ENCODE measurements at regions not wholly inside any gene's neighbourhood (a gene's known extent, or its start where the extent isn't known, plus 50 kb on each side); places are given as distances from the start of the nearest gene placed in this dataset.

DNA sequence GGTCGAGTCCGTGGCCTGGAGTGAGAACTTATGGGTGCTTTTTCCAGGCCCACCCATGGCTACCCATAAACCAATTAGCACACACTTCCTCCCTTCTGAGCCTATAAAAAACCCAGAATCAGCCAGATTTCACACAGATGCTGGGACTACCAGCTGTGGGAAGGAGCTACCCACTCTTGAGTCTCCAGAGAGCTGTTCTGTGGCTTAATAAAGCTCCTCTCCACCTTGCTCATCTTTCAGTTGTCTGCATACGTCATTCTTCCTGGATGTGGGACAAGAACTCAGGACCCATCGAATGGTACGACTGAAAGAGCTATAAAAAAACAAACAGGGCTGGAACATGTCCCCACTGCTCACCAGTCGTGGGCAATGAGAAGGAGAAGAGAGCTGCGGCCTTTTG is 555.4 kb upstream of the CCDC54 start:
- no peak overlapping the region for H2AK5ac ChIP-seq (ENCODE audit: low read length)
- no peak for DNase-seq
- no peak overlapping the region for H3K4me3 ChIP-seq (ENCODE audit: low read depth, low read length)
- no peak overlapping the region for H3K23ac ChIP-seq (ENCODE audit: low read length)
- no peak overlapping the region for H2BK5ac ChIP-seq (ENCODE audit: low read depth, low read length, poor library complexity)
- no peak overlapping the region for H2BK12ac ChIP-seq (ENCODE audit: low read length)
- no peak overlapping the region for H2BK120ac ChIP-seq (ENCODE audit: insufficient read depth, low read length, poor library complexity)
- H4K12ac ChIP-seq (ENCODE audit: low read depth, low read length), result no peak overlapping the region
- no peaks in the 10 kb centered on the region for H3K36me3 ChIP-seq (ENCODE audit: control insufficient read depth in 1 of 2, insufficient read depth in 2 of 2, low read length in 2 of 2)
- H3K27me3 ChIP-seq (ENCODE audit: insufficient read depth, low read length), result no peaks in the 10 kb centered on the region
- peaks cover 2% of the 10 kb centered on the region for H3K9me3 ChIP-seq (ENCODE audit: insufficient read depth, low read depth, low read length)
- H4K8ac ChIP-seq (ENCODE audit: low read depth, low read length), result no peak overlapping the region
- H3K4me2 ChIP-seq (ENCODE audit: low read length), result no peak overlapping the region
- H3K9ac ChIP-seq (ENCODE audit: low read length), result no peak overlapping the region
- no peak overlapping the region for H4K91ac ChIP-seq (ENCODE audit: low read depth, low read length)
- no CpG with 5 or more reads among the region's 7 CpGs for WGBS (ENCODE audit: extremely low coverage, insufficient coverage, insufficient read length)
- no peak overlapping the region for H3K18ac ChIP-seq (ENCODE audit: low read length)
- no peak overlapping the region for H3K4ac ChIP-seq (ENCODE audit: low read depth, low read length)
- no peak overlapping the region for H3K27ac ChIP-seq (ENCODE audit: low read depth, low read length)
- no peaks in the 10 kb centered on the region for H3K79me2 ChIP-seq (ENCODE audit: control insufficient read depth, insufficient read depth, low read length, poor library complexity)
- peaks cover 4% of the 10 kb centered on the region for H3K79me1 ChIP-seq (ENCODE audit: low read length)
- no peak overlapping the region for H3K14ac ChIP-seq (ENCODE audit: low read length)
- H3K4me1 ChIP-seq (ENCODE audit: control insufficient read depth in 1 of 2, insufficient read depth in 2 of 2, low read length in 2 of 2), result peaks cover 0 to 8% of the 10 kb centered on the region in 2 experiments
- no peak overlapping the region for H2AFZ ChIP-seq (ENCODE audit: insufficient read depth, low read length, poor library complexity)

DNA sequence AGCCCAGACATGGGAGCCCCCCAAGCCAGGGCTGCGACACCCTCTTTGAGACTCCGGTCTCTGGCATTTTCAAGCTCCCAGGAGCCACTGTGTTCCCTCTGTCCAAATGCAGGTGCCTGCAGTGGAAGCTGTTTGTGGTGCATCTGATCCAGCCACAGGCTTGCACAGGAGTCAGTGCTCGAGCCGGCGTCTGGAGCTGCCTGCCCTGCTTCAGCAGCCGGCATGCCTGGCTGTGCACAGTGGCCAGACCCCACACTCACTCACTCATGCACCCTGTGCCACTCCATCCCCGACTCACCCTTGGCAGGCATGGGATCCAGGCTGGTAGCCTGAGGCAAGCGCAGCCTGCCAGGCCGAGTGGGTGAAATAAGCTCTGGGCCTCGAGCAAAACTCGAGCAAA is 555.0 kb upstream of the CCDC54 start:
- no peak for DNase-seq
- Histone ChIP-seq H2BK12ac (ENCODE audit: low read length) (no peak overlapping the region), H3K23ac (ENCODE audit: low read length) (no peak overlapping the region), H4K91ac (ENCODE audit: low read depth, low read length) (peak overlapping the region; percentile 8), H2BK120ac (ENCODE audit: insufficient read depth, low read length, poor library complexity) (no peak overlapping the region), H3K36me3 (ENCODE audit: control insufficient read depth in 1 of 2, insufficient read depth in 2 of 2, low read length in 2 of 2) (no peaks in the 10 kb centered on the region), H3K9me3 (ENCODE audit: insufficient read depth, low read depth, low read length) (peaks cover 2% of the 10 kb centered on the region), H4K8ac (ENCODE audit: low read depth, low read length) (no peak overlapping the region), H3K4ac (ENCODE audit: low read depth, low read length) (no peak overlapping the region), H3K27ac (ENCODE audit: low read depth, low read length) (no peak overlapping the region), H3K4me2 (ENCODE audit: low read length) (no peak overlapping the region), H3K18ac (ENCODE audit: low read length) (no peak overlapping the region), H2AK5ac (ENCODE audit: low read length) (peak overlapping the region; percentile 97), H3K79me2 (ENCODE audit: control insufficient read depth, insufficient read depth, low read length, poor library complexity) (no peaks in the 10 kb centered on the region), H4K12ac (ENCODE audit: low read depth, low read length) (no peak overlapping the region), H3K9ac (ENCODE audit: low read length) (no peak overlapping the region), H2AFZ (ENCODE audit: insufficient read depth, low read length, poor library complexity) (no peak overlapping the region), H3K79me1 (ENCODE audit: low read length) (peaks cover 4% of the 10 kb centered on the region), H3K4me1 (ENCODE audit: control insufficient read depth in 1 of 2, insufficient read depth in 2 of 2, low read length in 2 of 2) (peaks cover 0 to 9% of the 10 kb centered on the region in 2 experiments), H2BK5ac (ENCODE audit: low read depth, low read length, poor library complexity) (no peak overlapping the region), H3K4me3 (ENCODE audit: low read depth, low read length) (no peak overlapping the region), H3K14ac (ENCODE audit: low read length) (peak overlapping the region; percentile 62), H3K27me3 (ENCODE audit: insufficient read depth, low read length) (no peaks in the 10 kb centered on the region)
- no CpG with 5 or more reads among the region's 11 CpGs for WGBS (ENCODE audit: extremely low coverage, insufficient coverage, insufficient read length)

DNA sequence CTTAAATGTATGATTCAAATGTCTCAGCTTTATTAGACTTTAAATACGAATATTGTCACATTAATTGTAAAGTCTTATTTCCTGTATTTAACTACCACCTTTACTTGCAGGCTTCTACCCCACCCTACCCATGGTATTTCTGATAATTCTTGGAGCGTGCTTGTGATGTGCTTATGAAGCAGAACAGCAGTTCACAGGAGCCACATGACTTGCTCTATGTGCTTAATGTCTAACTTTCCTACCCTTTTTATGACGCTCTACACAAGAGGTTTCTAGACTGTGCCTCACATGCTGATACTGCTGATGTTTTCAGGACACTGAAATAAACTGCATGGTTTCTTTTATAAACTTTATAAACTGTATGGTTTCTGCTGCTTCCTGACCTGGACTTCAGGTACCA is 553.5 kb upstream of the CCDC54 start:
- no peaks in the 10 kb centered on the region for H3K79me2 ChIP-seq (ENCODE audit: control insufficient read depth, insufficient read depth, low read length, poor library complexity)
- H3K36me3 ChIP-seq (ENCODE audit: control insufficient read depth in 1 of 2, insufficient read depth in 2 of 2, low read length in 2 of 2), result no peaks in the 10 kb centered on the region
- H3K79me1 ChIP-seq (ENCODE audit: low read length), result peaks cover 7% of the 10 kb centered on the region
- no peak overlapping the region for H3K4me2 ChIP-seq (ENCODE audit: low read length)
- no peak overlapping the region for H2BK12ac ChIP-seq (ENCODE audit: low read length)
- H4K12ac ChIP-seq (ENCODE audit: low read depth, low read length), result no peak overlapping the region
- no peak overlapping the region for H4K91ac ChIP-seq (ENCODE audit: low read depth, low read length)
- H4K8ac ChIP-seq (ENCODE audit: low read depth, low read length), result no peak overlapping the region
- H3K23ac ChIP-seq (ENCODE audit: low read length), result no peak overlapping the region
- no peak overlapping the region for H3K4ac ChIP-seq (ENCODE audit: low read depth, low read length)
- no peak overlapping the region for H3K18ac ChIP-seq (ENCODE audit: low read length)
- no peak overlapping the region for H2AK5ac ChIP-seq (ENCODE audit: low read length)
- H3K4me1 ChIP-seq (ENCODE audit: control insufficient read depth in 1 of 2, insufficient read depth in 2 of 2, low read length in 2 of 2), result peaks cover 4 to 13% of the 10 kb centered on the region in 2 experiments
- H2BK5ac ChIP-seq (ENCODE audit: low read depth, low read length, poor library complexity), result no peak overlapping the region
- H2AFZ ChIP-seq (ENCODE audit: insufficient read depth, low read length, poor library complexity), result no peak overlapping the region
- no CpG with 5 or more reads among the region's 3 CpGs for WGBS (ENCODE audit: extremely low coverage, insufficient coverage, insufficient read length)
- H3K27ac ChIP-seq (ENCODE audit: low read depth, low read length), result no peak overlapping the region
- H2BK120ac ChIP-seq (ENCODE audit: insufficient read depth, low read length, poor library complexity), result no peak overlapping the region
- no peak for DNase-seq
- no peak overlapping the region for H3K9ac ChIP-seq (ENCODE audit: low read length)
- no peaks in the 10 kb centered on the region for H3K27me3 ChIP-seq (ENCODE audit: insufficient read depth, low read length)
- H3K4me3 ChIP-seq (ENCODE audit: low read depth, low read length), result no peak overlapping the region
- H3K9me3 ChIP-seq (ENCODE audit: insufficient read depth, low read depth, low read length), result peaks cover 2% of the 10 kb centered on the region
- no peak overlapping the region for H3K14ac ChIP-seq (ENCODE audit: low read length)

DNA sequence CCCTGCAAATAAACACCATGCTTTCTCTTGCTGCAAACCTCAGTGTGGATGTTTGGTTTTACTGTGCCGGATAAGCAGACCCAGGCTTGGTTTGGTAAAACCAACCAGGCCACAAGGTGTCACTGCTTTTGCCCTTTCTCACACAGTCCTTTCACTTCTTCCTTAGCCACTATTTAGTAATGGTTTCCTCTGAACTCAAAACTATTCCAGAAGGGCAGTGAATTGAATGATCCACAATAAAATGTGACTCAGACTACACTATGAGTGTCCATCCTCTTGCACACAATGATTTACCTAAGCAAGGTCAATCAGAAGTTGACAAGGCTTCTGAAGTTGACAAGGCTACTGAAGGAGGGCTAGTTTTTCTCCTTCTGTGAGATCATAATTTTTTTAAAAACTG is 552.4 kb upstream of the CCDC54 start:
- Histone ChIP-seq H2BK5ac (ENCODE audit: low read depth, low read length, poor library complexity) (no peak overlapping the region), H4K12ac (ENCODE audit: low read depth, low read length) (no peak overlapping the region), H4K91ac (ENCODE audit: low read depth, low read length) (no peak overlapping the region), H4K8ac (ENCODE audit: low read depth, low read length) (no peak overlapping the region), H3K9me3 (ENCODE audit: insufficient read depth, low read depth, low read length) (peaks cover 2% of the 10 kb centered on the region), H2BK12ac (ENCODE audit: low read length) (peak overlapping the region; percentile 74), H3K9ac (ENCODE audit: low read length) (no peak overlapping the region), H3K4me1 (ENCODE audit: control insufficient read depth in 1 of 2, insufficient read depth in 2 of 2, low read length in 2 of 2) (peaks cover 4 to 13% of the 10 kb centered on the region in 2 experiments), H3K79me1 (ENCODE audit: low read length) (peaks cover 7% of the 10 kb centered on the region), H3K23ac (ENCODE audit: low read length) (no peak overlapping the region), H3K27me3 (ENCODE audit: insufficient read depth, low read length) (no peaks in the 10 kb centered on the region), H3K18ac (ENCODE audit: low read length) (no peak overlapping the region), H2AK5ac (ENCODE audit: low read length) (no peak overlapping the region), H3K27ac (ENCODE audit: low read depth, low read length) (peak overlapping the region; percentile 70), H3K4ac (ENCODE audit: low read depth, low read length) (no peak overlapping the region), H2AFZ (ENCODE audit: insufficient read depth, low read length, poor library complexity) (no peak overlapping the region), H3K4me3 (ENCODE audit: low read depth, low read length) (no peak overlapping the region), H3K14ac (ENCODE audit: low read length) (no peak overlapping the region), H3K4me2 (ENCODE audit: low read length) (no peak overlapping the region), H3K36me3 (ENCODE audit: control insufficient read depth in 1 of 2, insufficient read depth in 2 of 2, low read length in 2 of 2) (no peaks in the 10 kb centered on the region), H3K79me2 (ENCODE audit: control insufficient read depth, insufficient read depth, low read length, poor library complexity) (no peaks in the 10 kb centered on the region), H2BK120ac (ENCODE audit: insufficient read depth, low read length, poor library complexity) (peak overlapping the region; percentile 61)
- WGBS (ENCODE audit: extremely low coverage, insufficient coverage, insufficient read length), result no CpG with 5 or more reads among the region's 1 CpG
- peak in 1 of 2 donors; percentile 18 for DNase-seq

All from trophoblast cell (in vitro differentiated cells and primary cell).